ENCODE measurements at regions not wholly inside any gene's neighbourhood (a gene's known extent, or its start where the extent isn't known, plus 50 kb on each side); places are given as distances from the start of the nearest gene placed in this dataset.

- Histone ChIP-seq H3K79me1 (ENCODE audit: insufficient read depth, low read depth, low read length, poor library complexity, severe bottlenecking) (no peaks in the 10 kb centered on the region), H2BK15ac (ENCODE audit: low read depth, low read length) (no peak overlapping the region), H3K27ac (ENCODE audit: insufficient read length, low read depth, low read length) (no peak overlapping the region), H3K79me2 (ENCODE audit: insufficient read depth, low read length) (no peaks in the 10 kb centered on the region), H3K4me2 (ENCODE audit: insufficient read depth, insufficient read length, low read length) (no peak overlapping the region), H4K8ac (replicated peaks; ENCODE audit: insufficient read length, low read depth, low read length) (no peak overlapping the region), H2BK20ac (ENCODE audit: low read depth, low read length, poor library complexity, severe bottlenecking) (no peak overlapping the region), H2BK5ac (ENCODE audit: insufficient read length, low read length) (no peak overlapping the region), H3K27me3 (ENCODE audit: insufficient read depth, low read length) (no peaks in the 10 kb centered on the region), H3K14ac (ENCODE audit: insufficient read depth, low read length) (no peak overlapping the region), H3K4ac (ENCODE audit: low read depth, low read length) (no peak overlapping the region), H4K20me1 (ENCODE audit: control insufficient read depth, insufficient read depth, insufficient read length) (no peaks in the 10 kb centered on the region), H2AK5ac (ENCODE audit: insufficient read length, low read length) (no peak overlapping the region), H3K23me2 (ENCODE audit: insufficient read length, low read depth, low read length, poor library complexity, severe bottlenecking) (no peaks in the 10 kb centered on the region), H4K91ac (ENCODE audit: insufficient read length, low read depth, low read length) (no peak overlapping the region), H3T11ph (ENCODE audit: low read length) (no peak overlapping the region), H2AFZ (ENCODE audit: low read length) (no peak overlapping the region), H2BK120ac (ENCODE audit: low read depth, low read length, poor library complexity, severe bottlenecking) (no peak overlapping the region), H3K23ac (ENCODE audit: insufficient read length, low read depth, low read length) (no peak overlapping the region), H3K9ac (ENCODE audit: extremely low read depth, insufficient read length, low read length) (no peak overlapping the region), H3K56ac (ENCODE audit: insufficient read length, low read depth, low read length) (no peak overlapping the region), H3K9me3 (ENCODE audit: control insufficient read depth, low read depth, low read length) (no peaks in the 10 kb centered on the region), H2BK12ac (ENCODE audit: insufficient read length, low read depth, low read length) (no peak overlapping the region), H3K4me1 (ENCODE audit: insufficient read depth, low read length) (no peaks in the 10 kb centered on the region), H4K5ac (ENCODE audit: insufficient read length, low read depth, low read length) (no peak overlapping the region), H3K18ac (ENCODE audit: insufficient read length, low read depth, low read length) (no peak overlapping the region)
- Mint-ChIP-seq H3K27ac (no peak overlapping the region), H3K9me3 (peaks cover 14 to 19% of the 10 kb centered on the region in 2 experiments; a peak in 4 of 5 replicates), H3K4me3 (no peak overlapping the region), H3K4me1 (no peaks in the 10 kb centered on the region), H3K27me3 (ENCODE audit: low read depth) (no peaks in the 10 kb centered on the region), H3K36me3 (ENCODE audit: insufficient read depth in 1 of 3, low read depth in 3 of 3) (peaks cover 3 to 8% (median 5%) of the 10 kb centered on the region in 3 experiments; a peak in 5 of 7 replicates)
- no peak for DNase-seq
- WGBS (ENCODE audit: extremely low coverage, insufficient read length, low lambda C conversion rate): no CpG with 5 or more reads among the region's 1 CpG
- TF ChIP-seq CTCF (conservative IDR thresholded peaks at IDR 0.05): no peak
Measured at GRCh38 chr5:67561151-67561932, 364.7 kb upstream of the CD180 start.
